Activated naive CD4-positive, alpha-beta T cell (primary cell): ENCODE measurements at regions not wholly inside any gene's neighbourhood (a gene's known extent, or its start where the extent isn't known, plus 50 kb on each side); places are given as distances from the start of the nearest gene placed in this dataset.

Source experiments
- DNase-seq, 4 experiments: peaks; one replicate each; lab custom pipeline; 2025; lab: John Stamatoyannopoulos, UW

DNA sequence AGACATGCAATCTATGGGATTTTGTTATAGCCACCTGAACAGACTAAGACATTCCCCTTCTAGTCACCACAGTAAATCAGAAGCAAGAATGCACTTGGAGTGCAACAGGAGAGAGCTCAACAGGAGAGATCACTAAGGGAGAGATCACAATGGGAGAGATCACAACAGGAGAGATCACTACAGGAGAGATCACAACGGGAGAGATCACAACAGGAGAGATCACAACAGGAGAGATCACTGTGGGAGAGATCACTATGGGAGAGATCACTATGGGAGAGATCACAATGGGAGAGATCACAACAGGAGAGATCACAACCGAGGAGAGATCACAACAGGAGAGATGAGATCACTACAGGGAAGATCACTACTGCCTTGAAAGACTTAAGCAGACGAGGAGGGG lies 238.5 kb upstream of the PITRM1 start:
- DNase-seq, result no peak

DNA sequence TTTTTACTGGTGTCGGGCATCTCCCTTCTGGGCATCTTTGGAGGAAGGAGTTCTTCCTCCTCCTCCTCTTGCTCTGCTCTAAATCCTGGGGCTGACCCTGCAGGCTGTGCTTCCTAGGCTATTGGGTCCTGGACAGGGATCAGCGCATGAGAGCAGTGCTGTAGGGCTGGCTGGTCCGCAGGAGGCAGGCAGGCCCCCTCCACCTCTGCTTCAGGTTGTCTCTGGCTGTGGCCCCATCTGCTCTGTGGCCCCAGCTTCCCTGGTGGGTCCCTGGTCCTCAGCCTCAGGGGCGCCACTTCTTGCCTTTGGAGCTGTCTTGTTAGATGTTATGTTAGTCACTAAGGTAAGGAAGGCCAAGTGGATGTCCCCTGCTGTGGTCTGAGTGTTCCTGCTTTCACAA lies 237.3 kb upstream of the PITRM1 start:
- no peak for DNase-seq

GRCh38 chr10:3408603-3409365 lies 236.2 kb upstream of the PITRM1 start:
- no peak for DNase-seq

GRCh38 chr10:3407208-3407607 lies 234.6 kb upstream of the PITRM1 start:
- DNase-seq, result no peak

- no peak for DNase-seq
These were observed 234.0 kb upstream of the PITRM1 start for GRCh38 chr10:3406556-3406955.

GRCh38 chr10:3404381-3404780 lies 231.8 kb upstream of the PITRM1 start:
- DNase-seq, result no peak

DNA sequence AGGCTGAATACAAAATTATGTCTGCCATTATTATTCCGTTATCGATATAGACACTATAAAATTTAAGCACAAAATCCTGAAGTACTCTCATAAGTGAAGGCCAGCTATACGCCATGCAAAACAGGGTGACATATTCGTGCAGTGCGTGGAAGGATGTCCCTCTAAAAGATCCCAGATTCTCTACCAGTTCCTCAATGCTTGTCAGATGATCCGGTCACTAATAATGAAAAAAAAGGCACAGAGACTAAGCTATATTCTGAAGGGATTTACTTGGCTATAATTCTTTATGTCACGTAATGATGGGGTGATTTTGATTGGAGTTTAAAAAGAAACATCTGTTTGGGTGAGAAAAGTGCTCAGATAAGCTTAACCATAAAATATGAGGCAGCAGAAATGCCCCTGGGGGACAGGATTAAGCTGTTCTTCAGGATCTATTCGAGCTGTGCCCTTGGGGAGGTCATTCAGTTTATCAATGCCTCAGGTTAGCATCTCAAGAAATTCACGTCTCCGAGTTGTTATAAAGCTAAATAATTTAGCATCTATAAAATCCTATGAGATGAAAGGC lies 229.7 kb upstream of the PITRM1 start:
- no peak for DNase-seq

DNA sequence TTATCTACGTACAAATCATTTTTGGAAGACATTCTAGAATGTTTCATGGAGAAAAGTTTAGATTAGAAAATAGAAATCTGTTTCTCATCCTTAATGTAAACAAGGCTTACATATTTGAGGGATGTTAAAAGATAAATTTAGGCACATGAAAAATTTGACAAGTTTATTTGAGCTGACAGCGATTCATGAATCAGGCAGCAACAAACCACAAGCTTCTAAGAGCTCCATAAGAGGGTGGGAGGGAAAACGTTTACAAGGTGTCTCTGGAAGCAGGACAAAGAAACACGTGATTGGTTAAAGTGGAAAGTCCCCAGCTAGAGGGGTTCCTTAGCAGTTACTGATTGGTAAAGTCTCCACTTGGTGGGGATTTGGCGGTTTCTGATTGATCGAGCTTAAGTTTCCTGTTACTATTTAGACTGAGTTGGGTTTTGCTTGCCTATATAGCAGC lies 228.9 kb upstream of the PITRM1 start:
- no peak for DNase-seq

GRCh38 chr10:3400348-3400747 lies 227.8 kb upstream of the PITRM1 start:
- DNase-seq, result no peak

- no peak for DNase-seq
These were observed 227.2 kb upstream of the PITRM1 start for GRCh38 chr10:3399756-3400155.

DNA sequence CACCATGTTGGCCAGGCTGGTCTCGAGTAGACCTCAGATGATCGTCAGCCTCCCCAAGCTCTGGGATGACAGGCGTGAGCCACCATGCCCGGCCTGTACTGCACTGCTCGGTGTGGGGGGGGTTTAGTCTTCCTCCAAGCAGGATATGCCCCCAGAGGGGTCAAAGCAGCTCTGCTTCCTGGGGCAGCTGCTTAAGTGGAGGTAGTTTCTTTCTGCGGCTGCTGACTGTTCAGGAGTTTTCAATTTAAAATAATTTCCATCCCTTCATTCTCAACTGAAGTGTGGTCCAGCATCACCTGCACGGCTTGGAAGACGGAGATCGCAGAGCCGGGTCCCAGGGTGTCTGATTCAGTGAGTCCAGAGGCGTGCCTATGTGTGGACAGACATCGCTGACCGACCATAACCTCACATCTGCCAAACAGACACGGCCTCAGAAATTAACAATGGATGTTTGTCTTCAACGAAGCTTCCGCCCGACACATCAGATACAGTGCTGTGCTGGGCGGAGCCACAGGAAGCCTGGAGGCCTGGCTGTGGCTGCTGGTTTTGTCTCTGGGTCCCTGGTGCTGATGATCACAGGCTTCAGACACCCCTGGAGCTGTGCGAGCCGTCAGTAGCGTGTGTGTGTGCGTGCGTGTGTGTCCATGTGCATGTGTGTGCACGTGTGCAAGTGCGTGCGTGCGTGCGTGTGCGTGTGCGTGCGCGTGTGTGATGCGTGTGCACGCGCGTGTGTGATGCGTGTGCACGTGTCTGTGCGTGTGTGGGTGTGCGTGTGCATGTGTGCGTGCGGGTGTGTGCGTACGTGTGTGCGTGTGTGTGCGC lies 226.5 kb upstream of the PITRM1 start:
- DNase-seq, result no peak

DNA sequence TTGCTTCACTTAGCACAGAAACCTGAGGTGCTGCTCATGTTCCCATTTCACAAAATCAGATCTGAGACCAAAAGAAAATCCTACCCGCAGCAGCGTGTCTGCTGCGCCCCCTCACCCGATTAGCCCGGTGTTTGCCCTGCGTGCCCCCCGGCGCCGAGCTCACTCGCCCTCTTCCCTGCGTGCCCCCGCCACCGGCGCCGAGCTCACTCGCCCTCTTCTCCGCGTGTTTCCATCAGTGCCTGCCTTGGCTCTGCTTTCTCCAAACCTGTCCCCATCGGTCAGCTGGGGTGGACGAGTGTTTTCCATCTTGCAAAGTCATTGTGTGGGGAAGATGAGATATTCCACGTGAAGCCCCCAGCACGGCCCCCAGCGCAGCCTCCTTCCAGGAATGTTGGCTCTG lies 225.3 kb upstream of the PITRM1 start:
- DNase-seq, result no peak

- DNase-seq, result no peak
These were observed 224.6 kb upstream of the PITRM1 start for GRCh38 chr10:3397231-3397630.

DNA sequence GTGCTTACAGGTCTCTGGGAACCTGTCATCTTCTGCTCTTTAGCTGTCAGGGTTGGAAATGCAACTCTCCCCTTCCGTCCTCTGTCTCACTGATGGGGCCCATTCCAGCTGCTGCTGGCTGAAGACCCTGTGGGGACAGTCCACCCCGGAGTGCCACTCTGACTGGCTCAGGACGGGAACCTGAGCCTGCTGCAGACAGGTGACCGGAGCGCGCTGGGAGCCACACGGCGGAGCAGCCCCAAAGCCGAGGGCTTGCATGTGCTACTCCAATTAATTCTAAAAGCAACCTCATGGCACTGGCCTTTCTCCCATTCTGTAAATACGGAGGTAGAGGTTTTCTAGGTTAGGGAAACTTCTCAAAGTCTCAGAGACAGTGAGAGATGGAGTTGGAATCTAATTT lies 223.5 kb upstream of the PITRM1 start:
- no peak for DNase-seq

GRCh38 chr10:3395458-3395861 lies 222.9 kb upstream of the PITRM1 start:
- no peak for DNase-seq

GRCh38 chr10:3395041-3395440 lies 222.5 kb upstream of the PITRM1 start:
- DNase-seq, result no peak

DNA sequence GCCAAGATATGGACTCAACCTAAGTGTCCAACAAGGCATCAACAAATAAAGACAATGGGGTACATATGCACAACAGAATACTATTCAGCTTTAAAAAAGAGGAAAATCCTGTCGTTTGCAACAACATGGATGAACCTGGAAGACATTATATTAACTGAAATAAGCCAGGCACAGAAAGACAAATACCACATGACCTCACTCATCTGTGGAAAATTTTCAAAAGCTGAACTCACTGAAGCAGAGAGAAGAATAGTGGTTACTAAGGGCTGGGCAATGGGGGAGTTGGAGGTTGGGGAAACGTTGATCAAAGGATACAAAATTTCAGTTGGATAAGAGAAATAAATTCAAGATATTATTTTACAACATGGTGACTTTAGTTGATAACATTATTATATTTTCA lies 221.4 kb upstream of the PITRM1 start:
- DNase-seq, result no peak

DNA sequence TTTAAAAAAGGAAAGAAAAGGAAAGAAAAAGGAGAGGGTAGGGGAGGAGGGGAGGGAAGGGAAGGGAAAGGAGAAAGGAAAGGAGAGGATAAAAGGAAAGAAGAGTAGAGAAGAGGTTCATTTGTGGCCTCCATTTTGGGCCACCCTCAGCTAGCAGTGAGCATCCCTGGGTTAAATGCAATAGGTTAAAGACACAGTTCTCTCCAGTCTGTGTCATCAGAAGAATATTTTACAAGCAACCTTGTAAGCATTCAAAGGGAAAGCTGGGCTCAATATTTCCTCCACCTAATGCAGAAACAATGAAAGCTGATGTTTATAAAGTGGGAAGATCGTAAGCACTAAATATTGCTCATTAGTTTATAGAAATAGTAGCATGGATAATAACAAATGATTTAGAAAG lies 219.1 kb upstream of the PITRM1 start:
- no peak for DNase-seq

DNA sequence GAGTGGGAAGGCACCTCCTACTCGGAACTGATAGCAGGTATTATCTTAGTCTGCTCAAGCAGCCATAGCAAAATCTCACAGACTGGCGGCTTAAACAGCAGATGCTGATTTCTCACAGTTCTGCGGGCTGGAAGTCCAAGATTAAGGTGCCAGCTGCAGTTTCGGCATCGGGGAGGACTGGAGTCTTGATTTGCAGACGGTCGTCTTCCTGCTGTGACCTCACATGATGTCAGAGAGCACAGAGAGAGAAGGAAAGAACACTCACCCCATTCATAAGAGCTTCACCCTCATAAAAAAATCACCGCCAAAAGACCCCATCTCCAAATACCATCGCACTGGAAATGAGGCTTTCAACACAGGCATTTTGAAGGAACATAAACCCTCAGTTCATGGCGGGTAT lies 216.5 kb upstream of the PITRM1 start:
- DNase-seq, result no peak

DNA sequence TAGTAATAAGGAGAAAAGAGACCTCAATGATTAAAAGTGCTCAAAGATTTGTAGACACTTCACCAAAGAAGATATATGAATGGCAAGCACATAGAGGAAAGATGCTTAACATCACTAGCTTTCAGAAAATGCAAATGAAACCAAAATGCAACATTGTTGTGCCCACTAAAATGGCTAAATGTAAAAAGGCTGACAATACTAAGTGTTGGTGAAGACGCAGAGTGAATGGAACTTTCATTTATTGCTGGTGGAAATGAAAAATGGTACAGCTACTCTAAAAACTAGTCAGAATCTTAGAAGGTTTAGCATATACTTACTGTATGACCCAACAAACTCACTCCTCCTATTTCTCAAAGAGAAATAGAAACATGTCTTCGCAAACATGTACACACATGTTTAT lies 212.9 kb upstream of the PITRM1 start:
- DNase-seq, result no peak

GRCh38 chr10:3382092-3382491 lies 209.5 kb upstream of the PITRM1 start:
- no peak for DNase-seq

DNA sequence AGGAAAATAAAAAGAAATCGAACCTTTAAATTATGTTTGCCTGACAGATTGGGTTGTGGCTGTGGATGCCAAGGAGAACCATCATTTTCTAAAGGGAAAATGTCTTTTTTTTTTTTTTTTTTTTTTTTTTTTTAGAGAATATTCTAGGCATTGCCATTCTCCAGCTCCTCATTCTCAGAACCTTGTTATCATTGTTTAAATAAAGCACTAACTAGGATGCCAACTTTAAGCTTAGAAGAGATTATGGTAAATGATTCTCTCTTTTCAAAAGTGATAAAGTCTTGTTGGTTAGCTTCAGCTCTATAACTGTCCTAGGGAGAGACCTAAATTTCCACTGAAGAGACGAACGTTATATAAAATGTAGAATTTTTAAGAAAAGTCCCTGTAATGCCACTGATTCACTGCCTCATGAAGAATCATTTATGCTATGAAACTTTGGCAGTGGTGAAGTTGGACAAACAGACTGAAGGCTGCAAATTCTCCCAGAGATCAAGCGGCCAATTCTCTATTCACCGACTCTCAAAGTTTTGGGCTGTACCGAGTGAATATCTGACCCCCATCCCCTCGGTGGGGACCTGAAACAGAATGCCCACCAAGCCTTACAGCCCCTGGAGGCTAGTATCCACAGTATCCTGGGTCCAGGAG lies 207.9 kb upstream of the PITRM1 start:
- DNase-seq, result no peak

- DNase-seq, result no peak
These were observed 204.0 kb upstream of the PITRM1 start for GRCh38 chr10:3376631-3377030.
